GM13976 (cell line): ENCODE measurements at regions not wholly inside any gene's neighbourhood (a gene's known extent, or its start where the extent isn't known, plus 50 kb on each side); places are given as distances from the start of the nearest gene placed in this dataset.

ENCODE experiments used
- DNase-seq: peaks from one replicate; pipeline ENCODE4 v3.0.0; 2012; ENCODE audit warnings: low spot score
- CTCF ChIP-seq: IDR thresholded peaks from 2 replicates; pipeline ENCODE4 v1.5.1; 2012; ENCODE audit warnings: borderline replicate concordance, mild to moderate bottlenecking; ENCODE audit not compliant: insufficient read depth; ENCODE audit errors: extremely low read depth, missing control alignments, control extremely low read depth
- in situ Hi-C: fragments of 300-500 bp; cut with MboI; formaldehyde crosslinking; loops from one replicate; pipeline ENCODE4 v1.12.0; 2022; ENCODE audit warnings: low sequenced_read_pairs, mixed read lengths, inconsistent platforms; ENCODE audit not compliant: unreplicated experiment

- in situ Hi-C loops, result no loop called here
- DNase-seq, result no peak
- TF ChIP-seq CTCF, result no peak
Observed at GRCh38 chr10:56763090-56763489, 402.0 kb upstream of the ZWINT start.

GRCh38 chr10:56745490-56745889, 384.4 kb upstream of the ZWINT start:
- TF ChIP-seq CTCF, result no peak
- in situ Hi-C loops, result no loop called here
- no peak for DNase-seq

GRCh38 chr10:56728349-56728748, 367.3 kb upstream of the ZWINT start:
- DNase-seq, result no peak
- no peak for TF ChIP-seq CTCF
- in situ Hi-C loops, result no loop called here

- no peak for DNase-seq
- TF ChIP-seq CTCF, result no peak
- in situ Hi-C loops, result no loop called here
Observed at GRCh38 chr10:56722912-56723311, 361.9 kb upstream of the ZWINT start.

GRCh38 chr10:56715262-56715661, 354.2 kb upstream of the ZWINT start:
- no peak for TF ChIP-seq CTCF
- in situ Hi-C loops, result no loop called here
- DNase-seq, result no peak

GRCh38 chr10:56698506-56698905, 337.4 kb upstream of the ZWINT start:
- in situ Hi-C loops, result no loop called here
- no peak for DNase-seq
- no peak for TF ChIP-seq CTCF

- no peak for TF ChIP-seq CTCF
- no peak for DNase-seq
- in situ Hi-C loops, result no loop called here
Observed at GRCh38 chr10:56679578-56679977, 318.5 kb upstream of the ZWINT start.
